ENCODE measurements at regions not wholly inside any gene's neighbourhood (a gene's known extent, or its start where the extent isn't known, plus 50 kb on each side); places are given as distances from the start of the nearest gene placed in this dataset.

DNA sequence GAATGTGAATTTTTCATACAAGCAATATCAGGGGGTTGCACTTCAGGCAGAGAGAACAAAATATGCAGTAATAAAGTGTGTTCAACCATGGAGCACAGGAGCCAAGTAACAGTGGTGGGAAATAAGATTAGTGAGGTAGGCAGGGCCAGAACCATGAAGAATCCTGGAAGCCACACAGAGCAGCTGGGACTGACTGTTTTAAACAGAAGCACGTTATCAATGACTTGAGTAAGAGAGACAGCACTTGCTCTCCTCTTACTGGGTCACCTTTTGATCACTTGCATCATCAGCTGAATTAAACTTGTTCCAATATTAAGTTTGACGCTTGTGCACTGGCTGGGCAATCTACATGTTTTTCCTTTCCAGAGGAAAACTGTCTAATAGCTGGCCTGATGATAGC, 238.5 kb downstream of the TBX18 start (continued):
- TF ChIP-seq, protein P1, sequence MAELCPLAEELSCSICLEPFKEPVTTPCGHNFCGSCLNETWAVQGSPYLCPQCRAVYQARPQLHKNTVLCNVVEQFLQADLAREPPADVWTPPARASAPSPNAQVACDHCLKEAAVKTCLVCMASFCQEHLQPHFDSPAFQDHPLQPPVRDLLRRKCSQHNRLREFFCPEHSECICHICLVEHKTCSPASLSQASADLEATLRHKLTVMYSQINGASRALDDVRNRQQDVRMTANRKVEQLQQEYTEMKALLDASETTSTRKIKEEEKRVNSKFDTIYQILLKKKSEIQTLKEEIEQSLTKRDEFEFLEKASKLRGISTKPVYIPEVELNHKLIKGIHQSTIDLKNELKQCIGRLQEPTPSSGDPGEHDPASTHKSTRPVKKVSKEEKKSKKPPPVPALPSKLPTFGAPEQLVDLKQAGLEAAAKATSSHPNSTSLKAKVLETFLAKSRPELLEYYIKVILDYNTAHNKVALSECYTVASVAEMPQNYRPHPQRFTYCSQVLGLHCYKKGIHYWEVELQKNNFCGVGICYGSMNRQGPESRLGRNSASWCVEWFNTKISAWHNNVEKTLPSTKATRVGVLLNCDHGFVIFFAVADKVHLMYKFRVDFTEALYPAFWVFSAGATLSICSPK (IDR thresholded peaks at IDR 0.05; ENCODE audit: borderline replicate concordance), result no peak
- TF ChIP-seq, protein P2, sequence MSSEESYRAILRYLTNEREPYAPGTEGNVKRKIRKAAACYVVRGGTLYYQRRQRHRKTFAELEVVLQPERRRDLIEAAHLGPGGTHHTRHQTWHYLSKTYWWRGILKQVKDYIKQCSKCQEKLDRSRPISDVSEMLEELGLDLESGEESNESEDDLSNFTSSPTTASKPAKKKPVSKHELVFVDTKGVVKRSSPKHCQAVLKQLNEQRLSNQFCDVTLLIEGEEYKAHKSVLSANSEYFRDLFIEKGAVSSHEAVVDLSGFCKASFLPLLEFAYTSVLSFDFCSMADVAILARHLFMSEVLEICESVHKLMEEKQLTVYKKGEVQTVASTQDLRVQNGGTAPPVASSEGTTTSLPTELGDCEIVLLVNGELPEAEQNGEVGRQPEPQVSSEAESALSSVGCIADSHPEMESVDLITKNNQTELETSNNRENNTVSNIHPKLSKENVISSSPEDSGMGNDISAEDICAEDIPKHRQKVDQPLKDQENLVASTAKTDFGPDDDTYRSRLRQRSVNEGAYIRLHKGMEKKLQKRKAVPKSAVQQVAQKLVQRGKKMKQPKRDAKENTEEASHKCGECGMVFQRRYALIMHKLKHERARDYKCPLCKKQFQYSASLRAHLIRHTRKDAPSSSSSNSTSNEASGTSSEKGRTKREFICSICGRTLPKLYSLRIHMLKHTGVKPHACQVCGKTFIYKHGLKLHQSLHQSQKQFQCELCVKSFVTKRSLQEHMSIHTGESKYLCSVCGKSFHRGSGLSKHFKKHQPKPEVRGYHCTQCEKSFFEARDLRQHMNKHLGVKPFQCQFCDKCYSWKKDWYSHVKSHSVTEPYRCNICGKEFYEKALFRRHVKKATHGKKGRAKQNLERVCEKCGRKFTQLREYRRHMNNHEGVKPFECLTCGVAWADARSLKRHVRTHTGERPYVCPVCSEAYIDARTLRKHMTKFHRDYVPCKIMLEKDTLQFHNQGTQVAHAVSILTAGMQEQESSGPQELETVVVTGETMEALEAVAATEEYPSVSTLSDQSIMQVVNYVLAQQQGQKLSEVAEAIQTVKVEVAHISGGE (CRISPR knock-in tag; IDR thresholded peaks at IDR 0.05), result no peak
- no peak for TF ChIP-seq NELFE (IDR thresholded peaks at IDR 0.05; ENCODE audit: insufficient read depth, insufficient read length)
- no peak for TF ChIP-seq ZKSCAN8 (CRISPR knock-in tag; IDR thresholded peaks at IDR 0.05)
- no peak for TF ChIP-seq POLR2G (IDR thresholded peaks at IDR 0.05; ENCODE audit: low read depth, low read length)
- TF ChIP-seq, protein P3, sequence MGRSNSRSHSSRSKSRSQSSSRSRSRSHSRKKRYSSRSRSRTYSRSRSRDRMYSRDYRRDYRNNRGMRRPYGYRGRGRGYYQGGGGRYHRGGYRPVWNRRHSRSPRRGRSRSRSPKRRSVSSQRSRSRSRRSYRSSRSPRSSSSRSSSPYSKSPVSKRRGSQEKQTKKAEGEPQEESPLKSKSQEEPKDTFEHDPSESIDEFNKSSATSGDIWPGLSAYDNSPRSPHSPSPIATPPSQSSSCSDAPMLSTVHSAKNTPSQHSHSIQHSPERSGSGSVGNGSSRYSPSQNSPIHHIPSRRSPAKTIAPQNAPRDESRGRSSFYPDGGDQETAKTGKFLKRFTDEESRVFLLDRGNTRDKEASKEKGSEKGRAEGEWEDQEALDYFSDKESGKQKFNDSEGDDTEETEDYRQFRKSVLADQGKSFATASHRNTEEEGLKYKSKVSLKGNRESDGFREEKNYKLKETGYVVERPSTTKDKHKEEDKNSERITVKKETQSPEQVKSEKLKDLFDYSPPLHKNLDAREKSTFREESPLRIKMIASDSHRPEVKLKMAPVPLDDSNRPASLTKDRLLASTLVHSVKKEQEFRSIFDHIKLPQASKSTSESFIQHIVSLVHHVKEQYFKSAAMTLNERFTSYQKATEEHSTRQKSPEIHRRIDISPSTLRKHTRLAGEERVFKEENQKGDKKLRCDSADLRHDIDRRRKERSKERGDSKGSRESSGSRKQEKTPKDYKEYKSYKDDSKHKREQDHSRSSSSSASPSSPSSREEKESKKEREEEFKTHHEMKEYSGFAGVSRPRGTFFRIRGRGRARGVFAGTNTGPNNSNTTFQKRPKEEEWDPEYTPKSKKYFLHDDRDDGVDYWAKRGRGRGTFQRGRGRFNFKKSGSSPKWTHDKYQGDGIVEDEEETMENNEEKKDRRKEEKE (IDR thresholded peaks at IDR 0.05; ENCODE audit: borderline replicate concordance in 1 of 2, control insufficient read depth in 1 of 2, low read depth in 2 of 2, low read length in 1 of 2), result no peak
- no peak for TF ChIP-seq MTF1 (CRISPR knock-in tag; IDR thresholded peaks at IDR 0.05; ENCODE audit: borderline replicate concordance)
- no peak for TF ChIP-seq SUPT5H (IDR thresholded peaks at IDR 0.05)
- TF ChIP-seq, protein P4, sequence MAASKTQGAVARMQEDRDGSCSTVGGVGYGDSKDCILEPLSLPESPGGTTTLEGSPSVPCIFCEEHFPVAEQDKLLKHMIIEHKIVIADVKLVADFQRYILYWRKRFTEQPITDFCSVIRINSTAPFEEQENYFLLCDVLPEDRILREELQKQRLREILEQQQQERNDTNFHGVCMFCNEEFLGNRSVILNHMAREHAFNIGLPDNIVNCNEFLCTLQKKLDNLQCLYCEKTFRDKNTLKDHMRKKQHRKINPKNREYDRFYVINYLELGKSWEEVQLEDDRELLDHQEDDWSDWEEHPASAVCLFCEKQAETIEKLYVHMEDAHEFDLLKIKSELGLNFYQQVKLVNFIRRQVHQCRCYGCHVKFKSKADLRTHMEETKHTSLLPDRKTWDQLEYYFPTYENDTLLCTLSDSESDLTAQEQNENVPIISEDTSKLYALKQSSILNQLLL (CRISPR knock-in tag; IDR thresholded peaks at IDR 0.05; ENCODE audit: borderline replicate concordance), result no peak

All from K562 (cell line).